ENCODE measurements at regions not wholly inside any gene's neighbourhood (a gene's known extent, or its start where the extent isn't known, plus 50 kb on each side); places are given as distances from the start of the nearest gene placed in this dataset.

DNA sequence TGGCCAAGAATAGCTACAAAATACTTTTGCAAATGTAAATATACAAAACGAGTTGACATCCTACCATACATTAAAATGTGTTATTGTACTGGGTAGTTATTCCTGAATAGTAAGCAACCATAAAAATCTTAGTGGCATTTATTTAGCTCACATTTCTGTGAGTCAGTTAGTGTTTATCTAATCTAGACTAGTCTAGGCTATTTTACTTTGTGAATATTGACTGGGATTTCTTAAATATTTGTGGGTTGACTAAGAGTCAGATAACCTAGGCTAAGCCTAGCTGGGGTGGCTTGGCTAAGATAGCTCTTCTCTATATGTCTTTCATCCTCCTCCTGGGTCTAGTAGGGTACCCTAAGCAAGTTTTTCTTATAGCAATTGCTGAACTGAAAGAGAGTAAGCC is 543.8 kb upstream of the DIAPH2 start:
- Mint-ChIP-seq H3K4me3 (no peak overlapping the region), H3K36me3 (no peaks in the 10 kb centered on the region), H3K4me1 (ENCODE audit: unreplicated experiment) (no peaks in the 10 kb centered on the region), H3K27me3 (no peaks in the 10 kb centered on the region), H3K27ac (no peak overlapping the region), H3K9me3 (no peaks in the 10 kb centered on the region)
- DNase-seq (ENCODE audit: extremely low spot score, unreplicated experiment): no peak
- TF ChIP-seq, protein P1, sequence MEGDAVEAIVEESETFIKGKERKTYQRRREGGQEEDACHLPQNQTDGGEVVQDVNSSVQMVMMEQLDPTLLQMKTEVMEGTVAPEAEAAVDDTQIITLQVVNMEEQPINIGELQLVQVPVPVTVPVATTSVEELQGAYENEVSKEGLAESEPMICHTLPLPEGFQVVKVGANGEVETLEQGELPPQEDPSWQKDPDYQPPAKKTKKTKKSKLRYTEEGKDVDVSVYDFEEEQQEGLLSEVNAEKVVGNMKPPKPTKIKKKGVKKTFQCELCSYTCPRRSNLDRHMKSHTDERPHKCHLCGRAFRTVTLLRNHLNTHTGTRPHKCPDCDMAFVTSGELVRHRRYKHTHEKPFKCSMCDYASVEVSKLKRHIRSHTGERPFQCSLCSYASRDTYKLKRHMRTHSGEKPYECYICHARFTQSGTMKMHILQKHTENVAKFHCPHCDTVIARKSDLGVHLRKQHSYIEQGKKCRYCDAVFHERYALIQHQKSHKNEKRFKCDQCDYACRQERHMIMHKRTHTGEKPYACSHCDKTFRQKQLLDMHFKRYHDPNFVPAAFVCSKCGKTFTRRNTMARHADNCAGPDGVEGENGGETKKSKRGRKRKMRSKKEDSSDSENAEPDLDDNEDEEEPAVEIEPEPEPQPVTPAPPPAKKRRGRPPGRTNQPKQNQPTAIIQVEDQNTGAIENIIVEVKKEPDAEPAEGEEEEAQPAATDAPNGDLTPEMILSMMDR (conservative IDR thresholded peaks at IDR 0.05): no peak

DNA sequence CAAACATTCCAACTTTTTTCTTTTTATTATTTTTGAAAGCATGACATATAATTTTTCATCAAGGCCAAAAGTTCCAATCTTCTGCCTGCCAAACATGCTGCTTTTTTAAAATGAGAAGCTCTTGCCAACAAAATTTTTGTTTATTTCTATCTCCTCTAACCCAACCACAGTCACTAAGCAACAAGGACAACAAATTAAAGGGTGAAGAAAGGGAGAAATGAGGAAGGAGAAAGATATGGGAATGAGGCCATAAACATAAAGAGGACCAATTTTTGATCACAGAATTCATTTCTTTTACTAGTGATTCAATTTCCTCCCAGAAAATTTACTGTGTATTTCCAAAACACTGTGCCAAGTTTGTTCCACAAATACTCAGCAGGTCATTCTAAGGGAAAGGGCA is 537.0 kb upstream of the DIAPH2 start:
- TF ChIP-seq, protein P1 (conservative IDR thresholded peaks at IDR 0.05): no peak
- H3K9me3 Mint-ChIP-seq: no peaks in the 10 kb centered on the region
- no peak overlapping the region for H3K27ac Mint-ChIP-seq
- no peaks in the 10 kb centered on the region for H3K36me3 Mint-ChIP-seq
- DNase-seq (ENCODE audit: extremely low spot score, unreplicated experiment): no peak
- H3K4me3 Mint-ChIP-seq: no peak overlapping the region
- no peaks in the 10 kb centered on the region for H3K27me3 Mint-ChIP-seq
- no peaks in the 10 kb centered on the region for H3K4me1 Mint-ChIP-seq (ENCODE audit: unreplicated experiment)

DNA sequence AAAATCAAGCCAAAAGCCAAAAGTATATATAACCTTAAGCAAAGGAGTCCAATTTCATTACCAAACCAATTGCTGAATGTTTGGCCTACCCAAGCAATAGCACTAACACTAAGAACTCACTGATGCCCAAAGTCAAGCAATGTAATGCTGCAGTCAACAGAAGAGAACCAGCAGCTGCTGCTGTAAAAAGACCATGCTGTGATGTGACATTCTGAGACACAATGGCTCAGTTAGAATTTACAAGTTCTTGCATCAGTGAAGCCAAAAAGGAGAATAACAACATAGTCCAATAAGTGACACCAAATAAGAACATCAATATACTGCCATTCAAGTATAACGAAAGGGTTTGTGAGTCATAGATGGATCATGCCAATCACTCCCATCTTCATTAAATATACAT is 514.0 kb upstream of the DIAPH2 start:
- no peaks in the 10 kb centered on the region for H3K9me3 Mint-ChIP-seq
- no peaks in the 10 kb centered on the region for H3K36me3 Mint-ChIP-seq
- TF ChIP-seq, protein P1 (conservative IDR thresholded peaks at IDR 0.05): no peak
- no peak for DNase-seq (ENCODE audit: extremely low spot score, unreplicated experiment)
- H3K4me1 Mint-ChIP-seq (ENCODE audit: unreplicated experiment): no peaks in the 10 kb centered on the region
- H3K27me3 Mint-ChIP-seq: no peaks in the 10 kb centered on the region
- no peak overlapping the region for H3K27ac Mint-ChIP-seq
- H3K4me3 Mint-ChIP-seq: no peak overlapping the region

DNA sequence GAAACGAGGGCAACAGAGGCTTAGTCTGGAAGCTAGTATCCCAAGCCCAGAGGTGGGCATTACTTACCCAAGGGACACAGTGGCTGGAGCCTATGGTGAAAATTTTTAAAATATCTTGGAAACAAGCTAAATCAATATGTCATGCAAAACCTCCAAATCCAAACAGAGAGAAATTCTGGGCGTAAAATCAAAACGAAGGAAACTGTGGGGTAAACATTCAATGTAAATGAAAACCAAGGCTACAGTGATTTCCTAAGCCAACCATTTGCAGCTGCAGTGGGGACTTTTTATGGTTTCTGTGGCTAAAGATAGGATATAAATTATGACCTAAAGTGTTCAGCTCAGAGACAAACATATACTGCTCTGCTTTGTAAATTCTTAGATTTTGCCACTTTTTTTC is 507.7 kb upstream of the DIAPH2 start:
- H3K9me3 Mint-ChIP-seq: no peaks in the 10 kb centered on the region
- no peak overlapping the region for H3K4me3 Mint-ChIP-seq
- no peaks in the 10 kb centered on the region for H3K36me3 Mint-ChIP-seq
- no peaks in the 10 kb centered on the region for H3K27me3 Mint-ChIP-seq
- no peaks in the 10 kb centered on the region for H3K4me1 Mint-ChIP-seq (ENCODE audit: unreplicated experiment)
- no peak overlapping the region for H3K27ac Mint-ChIP-seq
- TF ChIP-seq, protein P1 (conservative IDR thresholded peaks at IDR 0.05): no peak
- no peak for DNase-seq (ENCODE audit: extremely low spot score, unreplicated experiment)

DNA sequence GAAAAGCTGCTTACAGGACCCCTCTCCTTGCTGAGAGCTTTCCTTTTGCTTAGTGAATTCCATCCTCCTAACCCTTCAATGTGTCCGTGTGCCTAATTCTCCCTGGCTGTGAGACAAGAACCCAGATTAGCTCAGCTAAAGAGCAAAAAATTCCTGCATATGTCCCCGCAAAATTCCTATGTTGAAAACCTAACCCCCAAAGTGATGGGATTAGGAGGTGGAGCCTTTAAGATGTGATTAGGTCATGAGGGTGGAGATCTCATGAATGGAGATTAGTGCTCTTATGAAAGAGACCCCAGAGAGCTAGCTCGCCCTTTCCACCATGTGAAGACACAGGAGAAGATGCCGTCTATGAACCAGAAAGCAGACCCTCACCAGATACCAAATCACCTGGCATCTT is 503.0 kb upstream of the DIAPH2 start:
- H3K36me3 Mint-ChIP-seq: no peaks in the 10 kb centered on the region
- H3K4me3 Mint-ChIP-seq: no peak overlapping the region
- H3K27ac Mint-ChIP-seq: peak overlapping the region; percentile 37
- no peaks in the 10 kb centered on the region for H3K4me1 Mint-ChIP-seq (ENCODE audit: unreplicated experiment)
- TF ChIP-seq, protein P1 (conservative IDR thresholded peaks at IDR 0.05): no peak
- no peak for DNase-seq (ENCODE audit: extremely low spot score, unreplicated experiment)
- no peaks in the 10 kb centered on the region for H3K9me3 Mint-ChIP-seq
- no peaks in the 10 kb centered on the region for H3K27me3 Mint-ChIP-seq

DNA sequence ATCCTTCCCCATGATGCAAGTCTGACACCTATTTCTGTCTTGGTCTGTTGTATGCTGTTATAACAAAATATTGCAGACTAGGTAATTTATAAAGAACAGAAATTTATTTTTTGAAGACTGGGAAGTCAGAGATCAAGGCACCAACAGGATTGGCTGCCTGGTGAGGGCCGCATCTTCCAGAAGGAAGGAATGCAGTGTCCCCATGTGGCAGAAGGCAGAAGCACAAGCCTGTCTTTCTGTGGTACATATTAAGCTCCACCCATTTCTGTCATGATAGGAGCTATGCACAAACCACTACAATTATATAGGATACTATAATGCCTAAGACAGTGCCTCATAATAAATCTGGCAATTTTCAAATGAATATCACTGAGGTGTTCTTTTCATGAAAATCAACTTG is 502.3 kb upstream of the DIAPH2 start:
- no peak overlapping the region for H3K4me3 Mint-ChIP-seq
- TF ChIP-seq, protein P1 (conservative IDR thresholded peaks at IDR 0.05): peak; percentile 72
- H3K27ac Mint-ChIP-seq: no peak overlapping the region
- no peaks in the 10 kb centered on the region for H3K27me3 Mint-ChIP-seq
- no peaks in the 10 kb centered on the region for H3K4me1 Mint-ChIP-seq (ENCODE audit: unreplicated experiment)
- H3K36me3 Mint-ChIP-seq: no peaks in the 10 kb centered on the region
- DNase-seq (ENCODE audit: extremely low spot score, unreplicated experiment): no peak
- no peaks in the 10 kb centered on the region for H3K9me3 Mint-ChIP-seq
